ENCODE measurements at regions not wholly inside any gene's neighbourhood (a gene's known extent, or its start where the extent isn't known, plus 50 kb on each side); places are given as distances from the start of the nearest gene placed in this dataset.
A peak's percentile ranks its signal among the peaks of the same experiment; 100 is the strongest.

- DNase-seq (ENCODE audit: low read depth in 2 of 2), result no peak
Observed at GRCh38 chr4:184310171-184310567, 92.5 kb upstream of the ENPP6 start.

GRCh38 chr4:184309241-184310170 lies 91.8 kb upstream of the ENPP6 start:
- DNase-seq (ENCODE audit: low read depth in 2 of 2), result peak in 1 of 2 donors; percentile 39

- no peak for DNase-seq (ENCODE audit: low read depth in 2 of 2)
Observed at GRCh38 chr4:184306949-184307348, 89.3 kb upstream of the ENPP6 start.

GRCh38 chr4:184306470-184306869 lies 88.8 kb upstream of the ENPP6 start:
- no peak for DNase-seq (ENCODE audit: low read depth in 2 of 2)

GRCh38 chr4:184300816-184301215 lies 83.1 kb upstream of the ENPP6 start:
- no peak for DNase-seq (ENCODE audit: low read depth in 2 of 2)

GRCh38 chr4:184298254-184298653 lies 80.6 kb upstream of the ENPP6 start:
- no peak for DNase-seq (ENCODE audit: low read depth in 2 of 2)

- DNase-seq (ENCODE audit: low read depth in 2 of 2), result no peak
Observed at GRCh38 chr4:184295206-184295605, 77.5 kb upstream of the ENPP6 start.

GRCh38 chr4:184294606-184295133 lies 77.0 kb upstream of the ENPP6 start:
- no peak for DNase-seq (ENCODE audit: low read depth in 2 of 2)

- no peak for DNase-seq (ENCODE audit: low read depth in 2 of 2)
Observed at GRCh38 chr4:184293552-184293951, 75.9 kb upstream of the ENPP6 start.

- no peak for DNase-seq (ENCODE audit: low read depth in 2 of 2)
Observed at GRCh38 chr4:184292877-184293276, 75.2 kb upstream of the ENPP6 start.

- no peak for DNase-seq (ENCODE audit: low read depth in 2 of 2)
Observed at GRCh38 chr4:184292465-184292867, 74.8 kb upstream of the ENPP6 start.

GRCh38 chr4:184289179-184289535 lies 71.5 kb upstream of the ENPP6 start:
- no peak for DNase-seq (ENCODE audit: low read depth in 2 of 2)

GRCh38 chr4:184288451-184289178 lies 70.9 kb upstream of the ENPP6 start:
- no peak for DNase-seq (ENCODE audit: low read depth in 2 of 2)

- no peak for DNase-seq (ENCODE audit: low read depth in 2 of 2)
Observed at GRCh38 chr4:184287697-184288255, 70.1 kb upstream of the ENPP6 start.

GRCh38 chr4:184286358-184286757 lies 68.7 kb upstream of the ENPP6 start:
- DNase-seq (ENCODE audit: low read depth in 2 of 2), result no peak

GRCh38 chr4:184284742-184285141 lies 67.1 kb upstream of the ENPP6 start:
- DNase-seq (ENCODE audit: low read depth in 2 of 2), result no peak

- DNase-seq (ENCODE audit: low read depth in 2 of 2), result no peak
Observed at GRCh38 chr4:184284336-184284690, 66.6 kb upstream of the ENPP6 start.

- no peak for DNase-seq (ENCODE audit: low read depth in 2 of 2)
Observed at GRCh38 chr4:184283659-184284335, 66.1 kb upstream of the ENPP6 start.

GRCh38 chr4:184282895-184283654 lies 65.4 kb upstream of the ENPP6 start:
- no peak for DNase-seq (ENCODE audit: low read depth in 2 of 2)

GRCh38 chr4:184282251-184282713 lies 64.6 kb upstream of the ENPP6 start:
- DNase-seq (ENCODE audit: low read depth in 2 of 2), result no peak

Measured in stimulated activated CD4-positive, alpha-beta T cell treated with anti-CD3 and anti-CD28 coated beads, Interleukin-1b, Interleukin-23, amount 100 ng/mL, for 4 hours (primary cell).